Astrocyte (in vitro differentiated cells and primary cell): ENCODE measurements at regions not wholly inside any gene's neighbourhood (a gene's known extent, or its start where the extent isn't known, plus 50 kb on each side); places are given as distances from the start of the nearest gene placed in this dataset.

Experiments used
- DNase-seq: peaks from one replicate; pipeline ENCODE4 v3.0.0-alpha.2; 2010; ENCODE audit warnings: low read depth
- FAIRE-seq: peaks from 2 replicates; lab custom pipeline; 2011; peaks lifted over from hg19 to GRCh38; lab: Jason Lieb, UNC
- H2AFZ ChIP-seq: 2 replicates; pipeline ENCODE4 v1.6.0; 2012; ENCODE audit warnings: low read depth, low read length, inconsistent platforms
- H3K27ac ChIP-seq: 2 replicates; pipeline ENCODE4 v1.5.1; 2011; ENCODE audit warnings: low read depth, low read length, inconsistent platforms
- H3K27me3 ChIP-seq: 2 replicates; pipeline ENCODE4 v1.6.0; 2011; ENCODE audit warnings: low read length, inconsistent platforms; ENCODE audit not compliant: insufficient read depth
- H3K36me3 ChIP-seq: 2 replicates; pipeline ENCODE4 v1.5.1; 2011; ENCODE audit warnings: low read length, inconsistent platforms; ENCODE audit not compliant: insufficient read depth
- H3K4me1 ChIP-seq: 2 replicates; pipeline ENCODE4 v1.5.1; 2011; ENCODE audit warnings: low read length, inconsistent platforms; ENCODE audit not compliant: insufficient read depth
- H3K4me2 ChIP-seq: 2 replicates; pipeline ENCODE4 v1.6.0; 2012; ENCODE audit warnings: low read length, inconsistent platforms
- H3K4me3 ChIP-seq: 2 replicates; pipeline ENCODE4 v1.5.1; 2011; ENCODE audit warnings: low read depth, mild to moderate bottlenecking, low read length, inconsistent platforms; ENCODE audit not compliant: insufficient read depth
- H3K79me2 ChIP-seq: 2 replicates; pipeline ENCODE4 v1.6.0; 2012; ENCODE audit warnings: mild to moderate bottlenecking, low read length, inconsistent platforms; ENCODE audit not compliant: insufficient read depth
- H3K9ac ChIP-seq: 2 replicates; pipeline ENCODE4 v1.6.0; 2012; ENCODE audit warnings: mild to moderate bottlenecking, low read length, inconsistent platforms
- H3K9me3 ChIP-seq: 2 replicates; pipeline ENCODE4 v1.5.1; 2012; ENCODE audit warnings: low read depth, mild to moderate bottlenecking, low read length, inconsistent platforms; ENCODE audit not compliant: insufficient read depth
- H4K20me1 ChIP-seq: 2 replicates; pipeline ENCODE4 v1.6.0; 2012; ENCODE audit warnings: low read length, inconsistent platforms; ENCODE audit not compliant: insufficient read depth
- H3K27ac Mint-ChIP-seq: one replicate; pipeline ENCODE4 v1.8.0; 2021; ENCODE audit warnings: mild to moderate bottlenecking, mixed read lengths; ENCODE audit not compliant: unreplicated experiment
- H3K27me3 Mint-ChIP-seq: one replicate; pipeline ENCODE4 v1.8.0; 2021; ENCODE audit warnings: low read depth, mixed read lengths; ENCODE audit not compliant: unreplicated experiment
- H3K36me3 Mint-ChIP-seq: one replicate; pipeline ENCODE4 v1.8.0; 2021; ENCODE audit warnings: low read depth, mixed read lengths; ENCODE audit not compliant: unreplicated experiment
- H3K4me1 Mint-ChIP-seq: one replicate; pipeline ENCODE4 v1.8.0; 2021; ENCODE audit warnings: low read depth, mixed read lengths; ENCODE audit not compliant: unreplicated experiment
- H3K4me3 Mint-ChIP-seq: one replicate; pipeline ENCODE4 v1.8.0; 2021; ENCODE audit warnings: mild to moderate bottlenecking, moderate library complexity, mixed read lengths; ENCODE audit not compliant: unreplicated experiment
- H3K9me3 Mint-ChIP-seq: one replicate; pipeline ENCODE4 v1.8.0; 2021; ENCODE audit warnings: mild to moderate bottlenecking, mixed read lengths; ENCODE audit not compliant: unreplicated experiment
- CTCF ChIP-seq: IDR thresholded peaks from 2 replicates; pipeline ENCODE4 v1.5.1; 2011; ENCODE audit warnings: low read depth, mild to moderate bottlenecking, inconsistent platforms, low read length, moderate library complexity; ENCODE audit not compliant: insufficient read depth
- EZH2 ChIP-seq: IDR thresholded peaks from 2 replicates; pipeline ENCODE4 v1.6.1; 2012; ENCODE audit warnings: mild to moderate bottlenecking, low read length, inconsistent platforms; ENCODE audit not compliant: insufficient read depth

GRCh38 chr11:95549301-95549700 is 240.3 kb downstream of the FAM76B start:
- FAIRE-seq (no peak), DNase-seq (no peak)
- Histone ChIP-seq H3K4me1 (peaks cover under 1% of the 10 kb centered on the region), H2AFZ (no peak overlapping the region), H3K4me2 (no peak overlapping the region), H3K4me3 (no peak overlapping the region), H4K20me1 (no peaks in the 10 kb centered on the region), H3K9me3 (no peaks in the 10 kb centered on the region), H3K79me2 (no peaks in the 10 kb centered on the region), H3K36me3 (no peaks in the 10 kb centered on the region), H3K27ac (no peak overlapping the region), H3K9ac (no peak overlapping the region), H3K27me3 (no peaks in the 10 kb centered on the region)
- Mint-ChIP-seq H3K27ac (no peak overlapping the region), H3K4me3 (no peak overlapping the region), H3K36me3 (no peaks in the 10 kb centered on the region), H3K4me1 (peaks cover 7% of the 10 kb centered on the region), H3K27me3 (no peaks in the 10 kb centered on the region), H3K9me3 (no peaks in the 10 kb centered on the region)
- TF ChIP-seq CTCF (no peak), EZH2 (no peak)

GRCh38 chr11:95548416-95548815 is 241.2 kb downstream of the FAM76B start:
- peaks cover 14% of the 10 kb centered on the region for H3K4me1 Mint-ChIP-seq
- peaks cover 6% of the 10 kb centered on the region for H3K4me1 ChIP-seq

More at GRCh38 chr11:95548416-95548815, 241.2 kb downstream of the FAM76B start:
- DNase-seq, result no peak
- H3K9me3 Mint-ChIP-seq, result no peaks in the 10 kb centered on the region
- H3K4me3 Mint-ChIP-seq, result no peak overlapping the region
- FAIRE-seq, result no peak
- H3K36me3 Mint-ChIP-seq, result no peaks in the 10 kb centered on the region
- no peak overlapping the region for H3K4me2 ChIP-seq
- no peaks in the 10 kb centered on the region for H3K27me3 Mint-ChIP-seq
- H3K9ac ChIP-seq, result no peak overlapping the region
- no peaks in the 10 kb centered on the region for H3K27me3 ChIP-seq
- H2AFZ ChIP-seq, result no peak overlapping the region
- H3K9me3 ChIP-seq, result no peaks in the 10 kb centered on the region
- H3K27ac ChIP-seq, result no peak overlapping the region
- H4K20me1 ChIP-seq, result no peaks in the 10 kb centered on the region
- H3K27ac Mint-ChIP-seq, result no peak overlapping the region
- TF ChIP-seq CTCF (no peak), EZH2 (no peak)
- H3K36me3 ChIP-seq, result no peaks in the 10 kb centered on the region
- H3K79me2 ChIP-seq, result no peaks in the 10 kb centered on the region
- no peak overlapping the region for H3K4me3 ChIP-seq
